ENCODE measurements at regions not wholly inside any gene's neighbourhood (a gene's known extent, or its start where the extent isn't known, plus 50 kb on each side); places are given as distances from the start of the nearest gene placed in this dataset.
A peak's percentile ranks its signal among the peaks of the same experiment; 100 is the strongest.

GRCh38 chr13:97116754-97117153, 105.4 kb upstream of the MBNL2 start:
- no peak for TF ChIP-seq CTCF (conservative IDR thresholded peaks at IDR 0.05; ENCODE audit: low read depth, low read length)
- no peak overlapping the region for H3K4me3 ChIP-seq (ENCODE audit: low read depth, low read length)
- DNase-seq (ENCODE audit: low read depth), result peak; percentile 77

DNA sequence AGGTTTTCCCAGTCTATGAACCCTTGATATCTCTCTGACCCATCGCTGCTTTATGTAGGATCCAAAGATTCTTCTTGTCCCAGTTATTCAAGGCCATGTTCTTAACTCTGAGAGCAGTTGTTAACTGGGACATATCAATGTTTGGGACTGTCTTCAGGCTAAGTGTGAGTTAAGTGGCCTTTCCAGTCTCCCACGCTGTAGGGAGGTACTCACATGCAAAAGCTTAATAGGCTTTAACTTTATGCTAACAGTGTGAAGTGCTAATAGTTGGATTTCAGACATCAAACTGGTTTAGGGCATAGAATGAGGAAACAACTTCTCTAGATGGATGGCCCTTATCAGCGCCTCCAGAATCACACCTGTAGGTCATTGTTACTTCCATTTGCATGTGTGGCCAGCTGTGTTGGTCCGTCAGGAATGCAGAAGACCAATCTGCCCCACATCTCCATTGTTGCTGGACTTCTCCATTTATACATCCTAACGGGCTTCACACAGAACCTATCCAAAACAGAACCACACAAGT, 104.7 kb upstream of the MBNL2 start:
- no peak for DNase-seq (ENCODE audit: low read depth)
- TF ChIP-seq CTCF (conservative IDR thresholded peaks at IDR 0.05; ENCODE audit: low read depth, low read length), result no peak
- no peak overlapping the region for H3K4me3 ChIP-seq (ENCODE audit: low read depth, low read length)

GRCh38 chr13:97119943-97120342, 102.2 kb upstream of the MBNL2 start:
- TF ChIP-seq CTCF (conservative IDR thresholded peaks at IDR 0.05; ENCODE audit: low read depth, low read length), result no peak
- no peak overlapping the region for H3K4me3 ChIP-seq (ENCODE audit: low read depth, low read length)
- DNase-seq (ENCODE audit: low read depth), result no peak

- H3K4me3 ChIP-seq (ENCODE audit: low read depth, low read length), result no peak overlapping the region
- peak; percentile 64 for DNase-seq (ENCODE audit: low read depth)
- no peak for TF ChIP-seq CTCF (conservative IDR thresholded peaks at IDR 0.05; ENCODE audit: low read depth, low read length)
These were observed 101.8 kb upstream of the MBNL2 start for GRCh38 chr13:97120346-97120745.

- TF ChIP-seq CTCF (conservative IDR thresholded peaks at IDR 0.05; ENCODE audit: low read depth, low read length), result no peak
- H3K4me3 ChIP-seq (ENCODE audit: low read depth, low read length), result no peak overlapping the region
- no peak for DNase-seq (ENCODE audit: low read depth)
These were observed 101.2 kb upstream of the MBNL2 start for GRCh38 chr13:97120976-97121375.

GRCh38 chr13:97121894-97122293, 100.2 kb upstream of the MBNL2 start:
- no peak for TF ChIP-seq CTCF (conservative IDR thresholded peaks at IDR 0.05; ENCODE audit: low read depth, low read length)
- DNase-seq (ENCODE audit: low read depth), result no peak
- H3K4me3 ChIP-seq (ENCODE audit: low read depth, low read length), result no peak overlapping the region

- DNase-seq (ENCODE audit: low read depth), result peak; percentile 80
- no peak overlapping the region for H3K4me3 ChIP-seq (ENCODE audit: low read depth, low read length)
- TF ChIP-seq CTCF (conservative IDR thresholded peaks at IDR 0.05; ENCODE audit: low read depth, low read length), result no peak
These were observed 99.6 kb upstream of the MBNL2 start for GRCh38 chr13:97122381-97122996.

Measured in choroid plexus epithelial cell (primary cell).